B cell (primary cell): ENCODE measurements at regions not wholly inside any gene's neighbourhood (a gene's known extent, or its start where the extent isn't known, plus 50 kb on each side); places are given as distances from the start of the nearest gene placed in this dataset.
"Not testable (repeated sequence)": the region's sequence is repeated elsewhere in the genome, so short reads cannot be mapped to it uniquely, and the experiment has no call there.

Source experiments
- ATAC-seq: fragments of 200-7000 bp; cut with Tn5 transposase; one replicate; pipeline ENCODE4 v1.10.0; 2021; ENCODE audit warnings: low read depth, mild to moderate bottlenecking, moderate number of reproducible peaks, moderate library complexity
- CTCF ChIA-PET: fragments of 350-600 bp; sonication (Branson Sonifier 250); formaldehyde crosslinking; loops from one replicate; lab custom pipeline; 2021; ENCODE audit warnings: antibody characterized with exemption, inconsistent platforms; lab: Charles Lee
- POLR2A ChIA-PET: fragments of 350-600 bp; sonication (Branson Sonifier 250); formaldehyde crosslinking; loops from one replicate; lab custom pipeline; 2021; ENCODE audit warnings: antibody characterized with exemption; lab: Charles Lee
- DNase-seq: peaks from one replicate; pipeline ENCODE4 v3.0.0; 2013
- H2AFZ ChIP-seq: 2 replicates; pipeline ENCODE4 v1.6.1; 2012; ENCODE audit warnings: mild to moderate bottlenecking, low read depth, low read length; ENCODE audit not compliant: insufficient read depth, poor library complexity, severe bottlenecking
- H3K27ac ChIP-seq, 2 donors: 1 replicate in 1 of 2; 2 replicates in 1 of 2; pipeline ENCODE4 v1.5.1; 2012 to 2013; ENCODE audit warnings: low read length in 2 of 2, mild to moderate bottlenecking in 2 of 2, moderate library complexity in 1 of 2
- H3K27me3 ChIP-seq, 4 experiments: fragments of 200-600 bp in 1 of 4; sonication (generic) in 1 of 4; replicated peaks in 1 of 4; 1 replicate in 2 of 4; 2 replicates in 2 of 4; pipeline versions ENCODE4 v1.6.1 to v1.7.0; 2013 to 2016; ENCODE audit warnings: low read length in 3 of 4, mild to moderate bottlenecking in 2 of 4, mixed read lengths in 1 of 4, moderate library complexity in 1 of 4; ENCODE audit not compliant: insufficient read depth in 4 of 4, control insufficient read depth in 3 of 4; ENCODE audit errors: control extremely low read depth in 1 of 4
- H3K36me3 ChIP-seq, 2 experiments: replicated peaks in 1 of 2; 1 replicate in 1 of 2; 2 replicates in 1 of 2; pipeline versions ENCODE4 v1.6.1 to v1.7.1; 2013; ENCODE audit warnings: low read length in 1 of 2; ENCODE audit not compliant: insufficient read depth in 2 of 2, control insufficient read depth in 1 of 2; ENCODE audit errors: control extremely low read depth in 1 of 2, extremely low read depth in 1 of 2
- H3K4me1 ChIP-seq, 2 donors: fragments of 200-600 bp in 1 of 2; sonication (generic) in 1 of 2; 1 replicate in 1 of 2; 2 replicates in 1 of 2; pipeline versions ENCODE4 v1.5.1 to v1.6.1; 2013 to 2017; ENCODE audit warnings: low read length in 2 of 2; ENCODE audit not compliant: control insufficient read depth in 2 of 2, insufficient read depth in 2 of 2
- H3K4me2 ChIP-seq: replicated peaks from 2 replicates; pipeline ENCODE3; 2012; ENCODE audit warnings: mild to moderate bottlenecking, low read depth, low read length; ENCODE audit not compliant: poor library complexity, severe bottlenecking
- H3K4me3 ChIP-seq, 5 experiments: fragments of 200-600 bp in 1 of 5; sonication (generic) in 1 of 5; 1 replicate in 3 of 5; 2 replicates in 2 of 5; pipeline versions ENCODE4 v1.5.1 to v1.7.0; 2011 to 2016; ENCODE audit warnings: low read length in 4 of 5, mild to moderate bottlenecking in 4 of 5, low read depth in 2 of 5, control low read depth in 1 of 5, moderate library complexity in 1 of 5; ENCODE audit not compliant: insufficient read depth in 1 of 5; ENCODE audit errors: control extremely low read depth in 1 of 5, extremely low read depth in 1 of 5
- H3K79me2 ChIP-seq: fragments of 200-600 bp; sonication (generic); one replicate; pipeline ENCODE4 v1.6.0; 2016; ENCODE audit warnings: low read length; ENCODE audit not compliant: control insufficient read depth, insufficient read depth
- H3K9ac ChIP-seq: fragments of 200-600 bp; sonication (generic); 2 replicates; pipeline ENCODE4 v1.6.1; 2017; ENCODE audit warnings: mild to moderate bottlenecking, low read length, moderate library complexity
- H3K9me3 ChIP-seq, 3 donors: one replicate each; pipeline versions ENCODE4 v1.6.1 to v1.7.1; 2013; ENCODE audit warnings: low read length in 2 of 3; ENCODE audit not compliant: control insufficient read depth in 2 of 3, insufficient read depth in 1 of 3; ENCODE audit errors: control extremely low read depth in 1 of 3
- H4K20me1 ChIP-seq: 2 replicates; pipeline ENCODE4 v1.6.0; 2012; ENCODE audit warnings: mild to moderate bottlenecking, low read length; ENCODE audit not compliant: insufficient read depth, control insufficient read depth, poor library complexity, severe bottlenecking
- H3K27ac Mint-ChIP-seq: one replicate; pipeline ENCODE4 v1.8.0; 2021; ENCODE audit warnings: mixed read lengths
- H3K27me3 Mint-ChIP-seq: one replicate; pipeline ENCODE4 v1.8.0; 2021; ENCODE audit warnings: mixed read lengths
- H3K4me1 Mint-ChIP-seq: one replicate; pipeline ENCODE4 v1.8.0; 2021; ENCODE audit warnings: mixed read lengths
- H3K4me3 Mint-ChIP-seq: one replicate; pipeline ENCODE4 v1.8.0; 2021; ENCODE audit warnings: mixed read lengths
- H3K9me3 Mint-ChIP-seq: one replicate; pipeline ENCODE4 v1.8.0; 2022; ENCODE audit warnings: mixed read lengths; ENCODE audit not compliant: insufficient read depth
- WGBS: methylation state at CpG from one replicate; pipeline ENCODE4 v1.1.5; 2013; ENCODE audit warnings: missing lambda C conversion rate; ENCODE audit not compliant: insufficient coverage; 5-methylcytosine and 5-hydroxymethylcytosine counted together
- intact Hi-C: fragments of 100-400 bp; cut with micrococcal nuclease; formaldehyde crosslinking; loops from one replicate; pipeline ENCODE4 v1.10.0; 2022

GRCh38 chr10:46677836-46678435, 99.0 kb downstream of the SYT15 start:
- H3K4me1 ChIP-seq, H4K20me1 ChIP-seq, H3K27ac ChIP-seq, H3K36me3 ChIP-seq, ATAC-seq, H3K27me3 Mint-ChIP-seq, DNase-seq, H3K27ac Mint-ChIP-seq, intact Hi-C loops, CTCF ChIA-PET, H2AFZ ChIP-seq, H3K4me1 Mint-ChIP-seq, H3K4me2 ChIP-seq, H3K4me3 Mint-ChIP-seq, H3K9me3 ChIP-seq, H3K4me3 ChIP-seq, H3K27me3 ChIP-seq, H3K79me2 ChIP-seq, POLR2A ChIA-PET, H3K9me3 Mint-ChIP-seq, H3K9ac ChIP-seq: not testable (repeated sequence)
- no CpG with 5 or more reads among the region's 8 CpGs for WGBS

GRCh38 chr10:46691397-46691796, 112.5 kb downstream of the SYT15 start:
- H3K27me3 Mint-ChIP-seq, H3K79me2 ChIP-seq, H3K9me3 Mint-ChIP-seq, H3K4me1 Mint-ChIP-seq, H2AFZ ChIP-seq, H3K4me3 ChIP-seq, H3K4me2 ChIP-seq, H4K20me1 ChIP-seq, H3K9ac ChIP-seq, ATAC-seq, H3K27me3 ChIP-seq, DNase-seq, POLR2A ChIA-PET, H3K27ac Mint-ChIP-seq, H3K4me1 ChIP-seq, H3K36me3 ChIP-seq, intact Hi-C loops, H3K4me3 Mint-ChIP-seq, H3K9me3 ChIP-seq, CTCF ChIA-PET, H3K27ac ChIP-seq: not testable (repeated sequence)
- no CpG with 5 or more reads among the region's 2 CpGs for WGBS
